H1 (cell line): ENCODE measurements at regions not wholly inside any gene's neighbourhood (a gene's known extent, or its start where the extent isn't known, plus 50 kb on each side); places are given as distances from the start of the nearest gene placed in this dataset.

Experiments
- CTCF ChIA-PET: fragments of 300-600 bp; sonication (Branson Sonifier 250); formaldehyde crosslinking; loops from one replicate; lab custom pipeline; 2021; ENCODE audit not compliant: partially characterized antibody; lab: Charles Lee
- POLR2A ChIA-PET: fragments of 300-600 bp; sonication (Branson Sonifier 250); formaldehyde crosslinking; loops from one replicate; lab custom pipeline; 2021; ENCODE audit warnings: inconsistent platforms; ENCODE audit not compliant: partially characterized antibody; lab: Charles Lee
- DNase-seq, 2 experiments: peaks; one replicate each; pipeline versions ENCODE4 v3.0.0 to v3.0.0-alpha.2; 2010 to 2022; ENCODE audit warnings: low spot score in 2 of 2, low read depth in 1 of 2, mixed read lengths in 1 of 2
- FAIRE-seq: peaks from 2 replicates; lab custom pipeline; 2011; peaks lifted over from hg19 to GRCh38; lab: Jason Lieb, UNC
- H2AFZ ChIP-seq: 2 replicates; pipeline ENCODE4 v1.8.1; 2012; ENCODE audit warnings: low read length, inconsistent platforms
- H2AK5ac ChIP-seq: 2 replicates; pipeline ENCODE4 v1.6.1; 2013; ENCODE audit warnings: low read depth, low read length
- H2BK120ac ChIP-seq: replicated peaks from 2 replicates; pipeline ENCODE3; 2013; ENCODE audit warnings: low read depth, low read length, inconsistent platforms
- H2BK12ac ChIP-seq: 2 replicates; pipeline ENCODE4 v1.6.1; 2013; ENCODE audit warnings: low read depth, low read length
- H2BK15ac ChIP-seq: 2 replicates; pipeline ENCODE4 v1.6.1; 2013; ENCODE audit warnings: low read length
- H2BK20ac ChIP-seq: 2 replicates; pipeline ENCODE4 v1.6.1; 2013; ENCODE audit warnings: low read length
- H2BK5ac ChIP-seq: 2 replicates; pipeline ENCODE4 v1.6.1; 2013; ENCODE audit warnings: low read depth, low read length
- H3K14ac ChIP-seq: 2 replicates; pipeline ENCODE4 v1.6.1; 2013; ENCODE audit warnings: inconsistent platforms; ENCODE audit not compliant: insufficient read length
- H3K18ac ChIP-seq: 2 replicates; pipeline ENCODE4 v1.6.1; 2013; ENCODE audit warnings: low read length; ENCODE audit errors: extremely low read depth
- H3K23ac ChIP-seq: 2 replicates; pipeline ENCODE4 v1.6.1; 2013; ENCODE audit warnings: inconsistent platforms; ENCODE audit not compliant: insufficient read length
- H3K23me2 ChIP-seq: 2 replicates; pipeline ENCODE4 v1.6.1; 2013; ENCODE audit warnings: low read depth, low read length
- H3K27ac ChIP-seq: 2 replicates; pipeline ENCODE4 v1.6.1; 2011; ENCODE audit warnings: low read depth, low read length, inconsistent platforms
- H3K27me3 ChIP-seq, 4 experiments: replicated peaks in 1 of 4; 1 replicate in 1 of 4; 2 replicates in 3 of 4; pipeline versions ENCODE4 v1.6.1 to v1.8.1; 2011 to 2013; ENCODE audit warnings: low read length in 3 of 4, mild to moderate bottlenecking in 3 of 4, inconsistent platforms in 2 of 4, mixed read lengths in 2 of 4, moderate library complexity in 1 of 4; ENCODE audit not compliant: control insufficient read depth in 3 of 4, insufficient read depth in 3 of 4; ENCODE audit errors: extremely low read depth in 1 of 4
- H3K36me3 ChIP-seq, 4 experiments: 2 replicates each; pipeline versions ENCODE4 v1.6.1 to v1.8.1; 2011 to 2013; ENCODE audit warnings: mild to moderate bottlenecking in 4 of 4, low read length in 3 of 4, moderate library complexity in 2 of 4, control low read depth in 1 of 4, inconsistent platforms in 1 of 4; ENCODE audit not compliant: insufficient read depth in 4 of 4, control insufficient read depth in 2 of 4
- H3K4ac ChIP-seq: replicated peaks from 2 replicates; pipeline ENCODE3; 2013; ENCODE audit warnings: low read length, low read depth, mixed read lengths, inconsistent platforms; ENCODE audit not compliant: insufficient read length
- H3K4me1 ChIP-seq, 4 experiments: replicated peaks in 1 of 4; 1 replicate in 1 of 4; 2 replicates in 3 of 4; pipeline versions ENCODE4 v1.6.1 to v1.8.1; 2011 to 2013; ENCODE audit warnings: low read length in 3 of 4, inconsistent platforms in 2 of 4, mixed read lengths in 1 of 4; ENCODE audit not compliant: insufficient read depth in 4 of 4, control insufficient read depth in 3 of 4
- H3K4me2 ChIP-seq, 2 experiments: 2 replicates each; pipeline versions ENCODE4 v1.6.1 to v1.8.1; 2011 to 2013; ENCODE audit warnings: low read depth in 2 of 2, low read length in 2 of 2, control low read depth in 1 of 2, inconsistent platforms in 1 of 2, mild to moderate bottlenecking in 1 of 2; ENCODE audit not compliant: insufficient read depth in 1 of 2
- H3K4me3 ChIP-seq, 4 experiments: fragments of 200-600, 300-600 bp in 1 of 4; sonication (generic), shearing (Covaris generic), sonication (Bioruptor Twin) in 1 of 4; 2 replicates each; pipeline versions ENCODE4 v1.5.1 to v1.8.1; 2011 to 2016; ENCODE audit warnings: low read length in 4 of 4, low read depth in 3 of 4, control low read depth in 2 of 4, inconsistent platforms in 2 of 4, mild to moderate bottlenecking in 2 of 4, mixed read lengths in 1 of 4, moderate library complexity in 1 of 4; ENCODE audit not compliant: insufficient read depth in 2 of 4; ENCODE audit errors: extremely low read depth in 1 of 4
- H3K56ac ChIP-seq: replicated peaks from 2 replicates; pipeline ENCODE3; 2013; ENCODE audit warnings: low read depth, mild to moderate bottlenecking, mixed read lengths, low read length, inconsistent platforms; ENCODE audit not compliant: insufficient read length
- H3K79me1 ChIP-seq: 2 replicates; pipeline ENCODE4 v1.6.1; 2013; ENCODE audit warnings: low read depth, low read length, control low read depth
- H3K79me2 ChIP-seq, 2 experiments: 2 replicates each; pipeline versions ENCODE4 v1.6.1 to v1.8.1; 2012 to 2013; ENCODE audit warnings: low read length in 2 of 2, mild to moderate bottlenecking in 2 of 2, inconsistent platforms in 1 of 2; ENCODE audit not compliant: insufficient read depth in 2 of 2, control insufficient read depth in 1 of 2
- H3K9ac ChIP-seq, 4 experiments: replicated peaks in 1 of 4; 1 replicate in 1 of 4; 2 replicates in 3 of 4; pipeline versions ENCODE4 v1.6.1 to v1.8.1; 2011 to 2013; ENCODE audit warnings: low read depth in 3 of 4, low read length in 3 of 4, control low read depth in 2 of 4, mild to moderate bottlenecking in 2 of 4, moderate library complexity in 2 of 4, inconsistent platforms in 1 of 4; ENCODE audit errors: extremely low read depth in 1 of 4
- H3K9me3 ChIP-seq, 2 experiments: 2 replicates each; pipeline versions ENCODE4 v1.6.1 to v1.8.1; 2012 to 2013; ENCODE audit warnings: mild to moderate bottlenecking in 2 of 2, moderate library complexity in 2 of 2, control low read depth in 1 of 2, inconsistent platforms in 1 of 2, low read depth in 1 of 2, low read length in 1 of 2, mixed read lengths in 1 of 2; ENCODE audit not compliant: insufficient read depth in 2 of 2
- H4K20me1 ChIP-seq, 2 experiments: replicated peaks in 1 of 2; 2 replicates each; pipeline versions ENCODE3 to v1.8.1; 2011 to 2013; ENCODE audit warnings: inconsistent platforms in 2 of 2, low read length in 2 of 2, mild to moderate bottlenecking in 1 of 2; ENCODE audit not compliant: insufficient read depth in 2 of 2, control insufficient read depth in 1 of 2
- H4K5ac ChIP-seq: 2 replicates; pipeline ENCODE4 v1.6.1; 2013; ENCODE audit warnings: low read length, low read depth, mixed read lengths, inconsistent platforms; ENCODE audit not compliant: insufficient read length
- H4K8ac ChIP-seq: 2 replicates; pipeline ENCODE4 v1.8.0; 2013; ENCODE audit warnings: mild to moderate bottlenecking, moderate library complexity, low read length, inconsistent platforms; ENCODE audit not compliant: insufficient read depth; ENCODE audit errors: extremely low read depth
- H4K91ac ChIP-seq: replicated peaks from 2 replicates; pipeline ENCODE3; 2013; ENCODE audit warnings: low read length, mixed read lengths, inconsistent platforms; ENCODE audit not compliant: insufficient read length
- BCL11A ChIP-seq, 2 experiments: IDR thresholded peaks; one replicate each; pipeline ENCODE4 v1.6.1; 2011; ENCODE audit warnings: low read depth in 2 of 2, low read length in 2 of 2, mild to moderate bottlenecking in 2 of 2
- KDM1A ChIP-seq: fragments of 200-600, 300-600 bp; sonication (generic); IDR thresholded peaks from 2 replicates; pipeline ENCODE4 v1.7.1; 2016; ENCODE audit warnings: mild to moderate bottlenecking, low read length, borderline replicate concordance
- TEAD4 ChIP-seq: IDR thresholded peaks from 2 replicates; pipeline ENCODE4 v1.6.1; 2012; ENCODE audit warnings: low read depth, low read length, inconsistent platforms, mixed read lengths
- WGBS, 2 experiments: shearing (Covaris generic) in 1 of 2; methylation state at CpG; one replicate each; pipeline versions ENCODE4 v1.1.6 to v1.1.7; 2013 to 2015; ENCODE audit warnings: low lambda C conversion rate in 2 of 2, mixed read lengths in 2 of 2, inconsistent platforms in 1 of 2, low coverage in 1 of 2, missing lambda C conversion rate in 1 of 2; ENCODE audit not compliant: insufficient replicate concordance in 2 of 2, insufficient coverage in 1 of 2, insufficient read length in 1 of 2; ENCODE audit errors: extremely low coverage in 1 of 2, missing lambda C conversion rate in 1 of 2; 5-methylcytosine and 5-hydroxymethylcytosine counted together
- TF ChIP-seq, protein P1 (sequence below): IDR thresholded peaks from 2 replicates; pipeline ENCODE4 v1.6.1; 2012; ENCODE audit warnings: low read length, inconsistent platforms

DNA sequence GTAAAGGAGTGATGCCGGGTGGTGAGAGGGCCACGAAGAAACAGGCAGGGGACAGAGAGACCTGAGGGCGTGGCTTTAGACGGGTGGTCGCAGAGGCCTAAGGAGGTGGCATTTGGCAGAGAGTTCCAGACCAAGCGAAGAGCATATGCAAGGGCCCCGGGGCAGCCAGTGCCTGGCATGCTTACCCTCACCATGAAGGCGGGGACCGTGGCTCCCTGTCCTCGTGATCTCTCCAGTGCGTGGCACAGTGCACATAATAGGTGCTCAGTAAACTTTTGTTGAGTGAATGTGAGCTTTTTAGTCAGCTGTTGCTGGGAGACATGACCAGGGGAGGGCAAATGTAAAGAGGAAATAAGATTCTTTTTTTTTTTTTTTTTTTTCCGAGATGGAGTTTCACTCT lies 245.6 kb upstream of the GSE1 start:
- peaks cover 0 to 11% (median 5%) of the 10 kb centered on the region in 4 experiments; a peak in 3 of 7 replicates for H3K27me3 ChIP-seq
- H2BK120ac ChIP-seq: no peak overlapping the region
- no peak overlapping the region for H2BK12ac ChIP-seq
- H3K79me1 ChIP-seq: 0 out of 2 replicates have a peak, but pooled peaks cover 2% of the 10 kb centered on the region
- no peak overlapping the region for H3K14ac ChIP-seq
- H3K23ac ChIP-seq: no peak overlapping the region
- WGBS, 2 experiments: 95% methylated on average over 11 of the region's 12 CpGs; no CpG with 5 or more reads in 1 of the 2 experiments
- H3K36me3 ChIP-seq: no peaks in the 10 kb centered on the region
- no peak overlapping the region for H2BK20ac ChIP-seq
- no peaks in the 10 kb centered on the region for H3K9me3 ChIP-seq
- no peak overlapping the region for H3K4me2 ChIP-seq
- H3K4me3 ChIP-seq: no peak overlapping the region
- H3K18ac ChIP-seq: no peak overlapping the region
- no peak overlapping the region for H2AFZ ChIP-seq
- peaks cover 9 to 12% of the 10 kb centered on the region in 2 experiments for H4K20me1 ChIP-seq
- CTCF ChIA-PET: interaction anchor here (0.5 to 12.5 kb wide), 13 partner anchors 15 to 249 kb away, joined by 3 to 177 read pairs (median 5); no protein-coding TSS in a partner anchor
- no peak overlapping the region for H3K27ac ChIP-seq
- no peak overlapping the region for H3K4ac ChIP-seq
- DNase-seq (no peak), FAIRE-seq (no peak)
- no peaks in the 10 kb centered on the region for H3K79me2 ChIP-seq
- H3K56ac ChIP-seq: no peak overlapping the region
- no peaks in the 10 kb centered on the region for H3K23me2 ChIP-seq
- no peak overlapping the region for H3K9ac ChIP-seq
- H2BK5ac ChIP-seq: no peak overlapping the region
- no peak overlapping the region for H4K5ac ChIP-seq
- H2AK5ac ChIP-seq: no peak overlapping the region
- H3K4me1 ChIP-seq: peaks cover 8 to 20% (median 16%) of the 10 kb centered on the region in 4 experiments
- H4K91ac ChIP-seq: no peak overlapping the region
- H2BK15ac ChIP-seq: no peak overlapping the region
- 0 out of 2 replicates have a peak, but pooled peaks have one; percentile 30 for TF ChIP-seq KDM1A
- no peak for TF ChIP-seq BCL11A (IDR thresholded peaks at IDR 0.05; ENCODE audit: low read depth in 2 of 2, low read length in 2 of 2)
- TF ChIP-seq, protein P1, sequence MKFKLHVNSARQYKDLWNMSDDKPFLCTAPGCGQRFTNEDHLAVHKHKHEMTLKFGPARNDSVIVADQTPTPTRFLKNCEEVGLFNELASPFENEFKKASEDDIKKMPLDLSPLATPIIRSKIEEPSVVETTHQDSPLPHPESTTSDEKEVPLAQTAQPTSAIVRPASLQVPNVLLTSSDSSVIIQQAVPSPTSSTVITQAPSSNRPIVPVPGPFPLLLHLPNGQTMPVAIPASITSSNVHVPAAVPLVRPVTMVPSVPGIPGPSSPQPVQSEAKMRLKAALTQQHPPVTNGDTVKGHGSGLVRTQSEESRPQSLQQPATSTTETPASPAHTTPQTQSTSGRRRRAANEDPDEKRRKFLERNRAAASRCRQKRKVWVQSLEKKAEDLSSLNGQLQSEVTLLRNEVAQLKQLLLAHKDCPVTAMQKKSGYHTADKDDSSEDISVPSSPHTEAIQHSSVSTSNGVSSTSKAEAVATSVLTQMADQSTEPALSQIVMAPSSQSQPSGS: no peak
- no peak for TF ChIP-seq TEAD4
- no peak overlapping the region; the same call in 1 of the 2 replicates for H4K8ac ChIP-seq
- POLR2A ChIA-PET: no interaction called here
